NCI-H2196 (cell line): ENCODE measurements at regions not wholly inside any gene's neighbourhood (a gene's known extent, or its start where the extent isn't known, plus 50 kb on each side); places are given as distances from the start of the nearest gene placed in this dataset.
"Not testable (repeated sequence)": the region's sequence is repeated elsewhere in the genome, so short reads cannot be mapped to it uniquely, and the experiment has no call there.

ENCODE experiments used
- DNase-seq: peaks from one replicate; lab custom pipeline; 2025; ENCODE audit not compliant: unreplicated experiment; lab: John Stamatoyannopoulos, UW

- DNase-seq: no peak
These were observed 973.5 kb upstream of the NCAM2 start for GRCh38 chr21:20024741-20025140.

- DNase-seq: no peak
These were observed 971.7 kb upstream of the NCAM2 start for GRCh38 chr21:20026543-20026942.

- no peak for DNase-seq
These were observed 967.8 kb upstream of the NCAM2 start for GRCh38 chr21:20030390-20030789.

GRCh38 chr21:20031807-20032206 lies 966.4 kb upstream of the NCAM2 start:
- no peak for DNase-seq

- DNase-seq: no peak
These were observed 957.4 kb upstream of the NCAM2 start for GRCh38 chr21:20040768-20041167.

GRCh38 chr21:20045197-20045596 lies 953.0 kb upstream of the NCAM2 start:
- no peak for DNase-seq

- not testable (repeated sequence) for DNase-seq
These were observed 949.9 kb upstream of the NCAM2 start for GRCh38 chr21:20048130-20048837.

- DNase-seq: no peak
These were observed 914.9 kb upstream of the NCAM2 start for GRCh38 chr21:20083336-20083735.

GRCh38 chr21:20083925-20084324 lies 914.3 kb upstream of the NCAM2 start:
- no peak for DNase-seq

- DNase-seq: no peak
These were observed 911.7 kb upstream of the NCAM2 start for GRCh38 chr21:20086508-20086907.

GRCh38 chr21:20106368-20106767 lies 891.8 kb upstream of the NCAM2 start:
- no peak for DNase-seq

- DNase-seq: no peak
These were observed 890.2 kb upstream of the NCAM2 start for GRCh38 chr21:20108016-20108415.

- no peak for DNase-seq
These were observed 889.2 kb upstream of the NCAM2 start for GRCh38 chr21:20108976-20109540.

- no peak for DNase-seq
These were observed 887.8 kb upstream of the NCAM2 start for GRCh38 chr21:20110368-20110767.

- no peak for DNase-seq
These were observed 846.5 kb upstream of the NCAM2 start for GRCh38 chr21:20151741-20152140.

- DNase-seq: no peak
These were observed 835.0 kb upstream of the NCAM2 start for GRCh38 chr21:20163167-20163566.

- no peak for DNase-seq
These were observed 831.1 kb upstream of the NCAM2 start for GRCh38 chr21:20167059-20167458.

- no peak for DNase-seq
These were observed 828.2 kb upstream of the NCAM2 start for GRCh38 chr21:20169812-20170576.

- no peak for DNase-seq
These were observed 812.0 kb upstream of the NCAM2 start for GRCh38 chr21:20186186-20186585.

- no peak for DNase-seq
These were observed 811.2 kb upstream of the NCAM2 start for GRCh38 chr21:20187028-20187427.

- DNase-seq: not testable (repeated sequence)
These were observed 796.9 kb upstream of the NCAM2 start for GRCh38 chr21:20201323-20201722.

GRCh38 chr21:20207335-20207734 lies 790.9 kb upstream of the NCAM2 start:
- no peak for DNase-seq
